Femur (tissue), 1 donor: ENCODE measurements at regions not wholly inside any gene's neighbourhood (a gene's known extent, or its start where the extent isn't known, plus 50 kb on each side); places are given as distances from the start of the nearest gene placed in this dataset.
"Not testable (repeated sequence)": the region's sequence is repeated elsewhere in the genome, so short reads cannot be mapped to it uniquely, and the experiment has no call there.

Experiments used
- DNase-seq: peaks from one replicate; pipeline ENCODE4 v3.0.0-alpha.2; 2017

DNA sequence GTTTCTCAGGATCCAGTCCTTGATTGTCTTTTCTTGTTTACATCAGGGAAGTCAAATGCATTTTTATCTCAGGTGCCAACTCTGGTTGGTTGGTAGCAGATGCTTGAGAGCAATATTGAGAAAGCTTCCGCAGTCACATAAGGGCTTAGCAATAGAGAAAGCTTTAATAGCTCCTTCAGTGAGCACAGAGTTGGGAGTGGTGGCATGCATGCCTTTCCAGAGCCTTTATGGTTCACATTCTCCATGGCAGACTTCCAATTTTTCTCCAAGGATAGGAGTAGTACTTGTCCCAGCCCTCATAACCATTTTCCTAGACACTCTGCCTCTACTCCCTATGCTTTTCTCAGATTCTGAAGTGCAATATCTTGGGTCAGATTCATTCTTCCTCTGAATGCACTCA, 280.4 kb downstream of the AEBP2 start:
- no peak for DNase-seq

DNA sequence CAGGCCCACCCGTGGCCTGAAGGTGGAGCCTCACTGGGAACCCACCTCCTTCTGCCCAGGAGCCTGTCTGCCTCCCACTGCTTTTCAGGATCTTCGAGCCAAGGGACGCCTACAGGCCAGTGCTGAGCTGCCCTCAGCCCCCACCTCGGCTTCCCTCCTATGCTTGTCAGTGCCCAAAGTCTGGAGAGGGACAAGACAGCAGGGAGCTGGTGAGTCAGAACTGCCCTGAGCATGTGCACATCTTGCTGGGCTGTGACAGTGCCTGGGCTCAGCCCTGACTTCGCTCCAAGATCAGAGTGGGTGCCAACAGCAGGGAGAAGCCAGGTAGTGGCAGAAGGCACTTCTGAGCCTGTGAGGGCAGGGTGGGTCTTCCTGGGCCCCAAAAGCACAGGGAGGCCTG, 286.8 kb downstream of the AEBP2 start:
- DNase-seq, result no peak

DNA sequence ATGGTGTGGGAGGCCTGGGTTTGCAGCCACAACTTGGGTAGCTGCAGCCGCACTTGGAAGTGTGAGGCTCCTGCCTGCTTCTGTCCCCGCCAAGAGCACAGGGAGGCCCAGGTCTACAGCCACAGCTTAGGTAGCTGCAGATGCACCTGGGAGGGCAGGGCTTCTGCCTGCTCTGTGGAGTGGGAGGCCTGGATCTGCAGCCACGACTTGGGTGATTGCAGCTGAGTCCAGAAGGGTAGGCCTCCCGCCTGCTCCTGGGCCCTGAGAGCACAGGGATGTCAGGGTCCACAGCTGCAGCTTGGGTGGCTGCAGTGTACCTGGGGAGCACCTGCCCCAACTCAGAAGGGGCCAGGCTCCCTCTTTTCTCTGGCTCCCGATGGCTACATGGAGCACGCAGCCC, 287.3 kb downstream of the AEBP2 start:
- DNase-seq, result no peak

DNA sequence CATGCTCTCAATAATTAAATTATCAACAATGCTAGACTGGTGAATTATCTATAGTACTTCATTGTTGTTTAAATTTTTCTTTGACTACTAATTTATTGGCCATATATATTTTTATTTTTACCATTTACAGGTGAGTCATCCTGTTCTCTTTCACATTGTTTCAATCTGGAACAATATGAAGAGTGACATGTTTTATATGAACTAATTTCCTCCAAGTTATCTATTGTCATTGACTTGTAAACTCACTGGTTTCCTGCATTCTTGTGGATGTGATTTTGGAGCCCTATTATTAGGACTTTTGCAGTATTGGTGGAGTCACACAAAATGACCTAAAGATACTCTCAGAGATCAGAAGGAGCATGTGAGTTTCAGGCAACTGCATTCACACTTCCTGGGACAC, 297.7 kb downstream of the AEBP2 start:
- no peak for DNase-seq

DNA sequence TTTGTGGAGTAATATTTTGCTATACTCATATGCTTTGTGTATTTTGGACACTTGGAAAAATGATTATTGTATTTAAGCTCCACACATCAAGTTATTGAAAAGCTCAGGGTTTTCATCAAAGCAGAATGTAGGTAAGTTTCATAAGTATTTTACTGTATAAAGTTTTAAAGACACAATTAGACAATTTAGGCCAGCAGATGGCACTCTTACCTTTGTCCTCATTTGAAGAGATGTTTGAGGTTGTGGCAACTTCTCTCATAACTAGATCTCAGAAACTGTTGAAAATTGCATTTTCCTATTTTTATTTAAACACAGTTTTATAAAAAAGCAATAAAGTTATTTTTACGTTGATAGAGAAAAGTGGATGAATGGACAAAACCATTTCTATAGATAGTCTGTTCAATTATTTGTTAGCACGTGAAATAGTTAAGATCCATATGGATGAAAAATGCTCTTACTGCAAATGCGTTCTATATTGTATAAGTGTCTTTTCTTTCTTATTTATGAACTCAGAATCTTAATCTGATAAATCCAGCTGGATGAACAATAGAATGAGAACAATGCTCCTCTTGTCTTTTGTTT, 300.0 kb downstream of the AEBP2 start:
- no peak for DNase-seq

DNA sequence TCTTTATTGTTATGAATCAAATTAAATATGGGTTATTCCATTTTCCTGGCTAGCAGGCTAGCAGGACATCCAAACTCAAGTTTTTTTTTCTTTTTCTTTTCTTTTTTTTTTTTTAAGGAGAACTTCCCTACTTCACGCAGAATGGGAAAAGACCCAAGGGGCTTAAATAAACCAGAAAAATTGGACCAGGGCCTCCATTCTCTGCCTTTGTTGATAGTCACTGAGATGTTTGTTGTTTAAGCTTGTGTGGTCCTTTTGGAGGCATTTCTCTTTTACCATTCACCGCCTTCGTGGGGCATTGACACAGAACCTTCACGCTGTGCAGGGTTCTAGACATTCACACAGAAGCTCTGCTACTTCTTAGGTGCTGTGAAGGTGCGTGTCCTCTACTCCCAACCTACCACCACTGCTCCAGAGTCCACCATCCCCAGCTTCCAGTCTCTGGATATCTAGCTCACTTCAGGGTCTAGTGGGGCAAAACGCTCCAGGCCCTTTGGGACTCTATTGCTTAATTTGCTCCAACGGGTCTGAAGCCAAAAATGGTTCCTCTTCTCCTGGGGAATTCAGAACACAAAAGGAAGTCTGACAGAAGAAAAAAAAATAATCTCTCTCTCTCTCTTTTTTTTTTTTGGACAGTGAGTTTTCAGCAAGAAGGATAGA, 301.3 kb downstream of the AEBP2 start:
- no peak for DNase-seq

DNA sequence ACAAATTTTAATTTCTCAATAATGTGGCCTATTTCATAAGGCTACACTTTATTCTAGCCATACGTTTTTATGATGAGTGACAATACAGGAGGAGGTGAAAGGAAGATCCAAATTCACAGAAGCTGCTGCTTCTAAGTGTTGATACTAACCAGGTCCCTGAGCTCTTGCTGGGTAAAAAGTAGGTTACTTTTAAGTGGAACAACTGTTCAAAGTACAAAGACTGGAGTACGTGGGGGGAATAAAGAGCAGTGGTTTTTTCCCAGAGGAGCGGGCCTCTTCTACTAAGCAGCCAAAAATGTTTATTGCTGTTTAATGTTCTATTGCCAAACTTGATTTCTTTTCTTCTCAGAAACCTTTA, 301.8 kb downstream of the AEBP2 start:
- DNase-seq, result no peak

DNA sequence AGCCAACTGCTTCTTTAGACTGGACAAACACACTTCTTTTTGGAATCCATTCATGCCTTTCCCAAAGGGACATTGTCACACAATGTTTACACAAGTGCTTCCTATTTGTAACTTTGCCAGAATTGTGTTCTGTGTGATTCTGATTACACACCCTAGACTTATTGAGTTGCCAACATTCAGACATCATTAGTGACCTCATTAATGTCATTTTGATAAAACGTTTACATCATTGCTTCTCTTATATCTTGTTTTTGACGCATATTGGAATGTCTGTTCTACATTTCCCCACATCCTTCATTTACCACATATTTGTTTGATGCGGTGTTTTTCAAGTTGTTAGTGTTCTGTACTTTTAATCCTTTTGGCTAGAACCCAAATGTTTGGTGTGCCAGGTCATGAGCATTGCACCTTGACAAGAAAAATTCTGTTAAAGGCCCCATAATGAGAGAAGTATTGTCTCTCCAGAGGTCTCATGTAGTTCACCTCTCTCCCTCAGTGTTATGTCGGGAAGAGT, 305.5 kb downstream of the AEBP2 start:
- no peak for DNase-seq

DNA sequence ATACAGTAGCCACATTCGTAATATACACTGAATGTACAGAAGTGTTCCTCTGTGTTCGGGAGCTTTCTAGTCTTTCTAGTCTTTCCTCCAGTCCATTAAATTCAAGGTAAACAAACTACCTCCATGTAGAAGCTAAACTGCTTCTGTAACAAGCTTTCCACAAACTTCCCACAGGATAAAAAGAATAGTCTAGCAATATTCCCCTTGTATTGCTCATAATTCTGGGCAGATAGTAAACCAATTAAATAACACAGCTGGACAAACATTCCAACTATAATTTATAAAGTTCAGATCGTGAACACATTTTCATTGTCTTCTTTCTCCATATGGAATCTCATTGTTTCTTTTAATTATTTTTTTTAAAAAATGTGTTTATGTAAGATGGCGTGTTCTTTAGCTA, 307.2 kb downstream of the AEBP2 start:
- no peak for DNase-seq

DNA sequence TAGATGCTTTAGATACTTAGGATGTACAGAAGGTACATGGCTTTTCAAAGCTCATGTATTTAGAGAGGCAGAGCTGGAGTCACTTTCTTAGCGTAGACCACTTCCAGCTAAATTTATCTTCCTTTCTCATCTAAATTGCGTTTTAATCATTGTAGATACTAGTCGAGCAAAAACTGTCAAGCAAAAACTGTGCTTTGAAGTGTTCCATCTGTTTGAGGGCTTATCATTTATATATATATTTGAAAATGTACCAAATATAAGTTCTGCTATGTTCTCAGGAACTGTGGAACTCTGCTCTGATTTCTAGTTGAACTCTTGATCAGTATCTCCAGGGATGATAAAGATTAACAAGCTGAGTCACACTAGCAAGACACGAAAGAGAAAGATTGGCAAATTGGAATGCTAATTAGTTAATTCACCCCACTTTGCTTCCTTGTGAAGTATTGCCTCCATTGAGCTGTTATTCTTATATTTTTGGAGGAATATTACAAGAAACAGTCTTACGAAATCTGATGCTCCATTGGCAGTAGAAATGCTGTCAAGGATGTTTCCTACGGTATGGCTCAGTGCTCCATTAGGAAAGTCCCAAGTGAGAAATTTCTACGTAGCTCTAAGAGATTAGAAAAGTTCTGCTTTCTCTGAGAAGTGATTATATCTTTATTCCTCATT, 310.7 kb downstream of the AEBP2 start:
- no peak for DNase-seq

DNA sequence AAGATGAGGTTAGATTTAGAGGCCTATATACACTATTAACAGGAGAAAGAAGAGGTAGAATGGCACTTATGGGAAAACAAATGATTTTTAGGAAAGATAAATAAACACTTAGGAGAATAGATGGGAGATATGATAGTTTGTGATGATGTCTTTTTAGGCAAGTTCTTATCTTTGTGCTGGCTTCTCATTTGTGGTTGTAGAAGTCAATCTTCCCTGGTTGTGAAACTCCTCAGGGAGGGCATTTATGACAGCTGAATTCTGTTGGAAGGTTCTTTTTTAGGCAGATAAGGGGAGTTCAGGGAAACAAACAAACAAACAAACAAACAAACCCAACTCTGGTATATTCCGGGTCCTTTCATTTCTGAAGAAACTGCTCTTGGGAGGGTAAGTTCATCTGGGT, 311.8 kb downstream of the AEBP2 start:
- DNase-seq, result no peak

DNA sequence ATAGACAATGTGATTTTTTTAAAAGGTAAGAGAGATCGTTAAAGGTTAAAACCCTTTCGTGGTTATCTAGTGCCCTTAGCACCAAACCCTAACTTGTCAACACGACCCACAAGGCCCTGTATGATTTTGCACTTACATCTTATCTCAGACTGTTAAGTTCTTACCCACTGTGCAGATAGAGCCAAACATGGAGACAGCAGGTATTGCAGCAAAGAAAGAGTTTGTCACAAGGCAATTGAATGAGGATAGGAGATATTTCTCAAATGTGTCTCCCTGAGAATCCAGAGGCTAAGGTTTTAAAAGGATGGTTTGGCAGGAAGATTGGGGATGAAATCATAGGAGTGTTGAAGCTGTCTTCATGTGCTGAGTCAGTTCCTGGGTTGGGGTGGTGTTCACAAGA, 313.4 kb downstream of the AEBP2 start:
- DNase-seq, result no peak

DNA sequence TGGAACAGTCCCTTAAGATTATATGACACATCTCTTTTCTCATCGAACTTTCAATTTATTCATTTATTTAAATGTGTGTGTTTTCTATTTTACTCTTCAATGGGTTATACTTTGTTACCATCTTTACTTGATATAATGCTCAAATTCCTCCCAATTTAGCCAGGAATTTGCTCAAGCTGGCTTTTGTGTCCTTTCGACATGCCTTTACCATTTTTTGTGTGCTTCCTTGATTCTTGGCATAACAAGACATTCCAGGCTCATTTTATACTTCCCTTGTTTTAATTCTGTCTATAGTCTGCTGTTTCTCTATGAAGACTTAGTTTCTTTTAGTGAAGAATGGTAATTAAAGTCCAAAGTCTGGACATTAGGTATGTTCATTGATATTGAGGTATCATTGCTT, 315.8 kb downstream of the AEBP2 start:
- no peak for DNase-seq

DNA sequence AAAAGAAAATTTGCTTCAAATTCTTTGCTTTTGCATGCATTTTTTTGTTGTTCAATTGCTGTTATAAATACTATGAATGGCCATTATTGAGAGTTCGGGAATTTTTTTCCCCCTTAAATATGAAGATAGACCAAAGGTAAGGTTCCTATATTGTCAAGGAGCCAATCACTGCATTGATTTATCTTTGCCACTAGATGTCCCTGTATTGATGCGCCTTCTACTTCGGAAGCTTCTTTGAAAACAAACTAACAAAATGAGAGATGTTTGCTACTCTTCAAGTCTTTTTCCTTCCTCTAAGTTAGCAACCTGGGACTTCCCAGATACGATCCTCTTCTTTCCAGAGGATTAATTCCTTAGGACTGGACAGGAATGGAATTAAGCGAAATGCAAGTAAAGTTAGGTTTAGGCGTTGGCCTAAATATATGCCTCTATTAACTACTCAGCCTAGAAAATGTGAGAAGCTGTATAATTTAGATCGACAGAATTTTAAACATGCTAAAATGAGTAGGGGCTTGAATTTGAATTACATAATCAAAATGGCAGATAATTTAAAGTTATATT, 318.1 kb downstream of the AEBP2 start:
- DNase-seq, result no peak

DNA sequence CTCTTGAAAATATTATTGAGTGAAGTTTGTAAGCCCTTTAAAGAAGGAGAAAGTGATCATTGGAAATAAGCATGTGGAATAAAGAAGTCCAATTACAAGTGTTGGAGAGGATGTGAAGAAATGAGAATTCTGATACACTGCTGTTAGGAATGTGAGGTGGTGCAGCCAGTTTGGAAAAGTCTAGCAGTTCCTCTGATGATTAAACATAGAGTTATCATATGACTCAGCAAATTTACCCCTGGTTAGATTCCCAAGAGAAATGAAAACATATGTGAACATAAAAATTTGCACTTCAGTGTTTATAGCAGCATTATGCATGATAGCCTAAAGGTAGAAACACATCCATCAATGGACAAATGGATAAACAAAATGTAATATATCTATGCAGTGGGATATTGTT, 319.9 kb downstream of the AEBP2 start:
- no peak for DNase-seq

DNA sequence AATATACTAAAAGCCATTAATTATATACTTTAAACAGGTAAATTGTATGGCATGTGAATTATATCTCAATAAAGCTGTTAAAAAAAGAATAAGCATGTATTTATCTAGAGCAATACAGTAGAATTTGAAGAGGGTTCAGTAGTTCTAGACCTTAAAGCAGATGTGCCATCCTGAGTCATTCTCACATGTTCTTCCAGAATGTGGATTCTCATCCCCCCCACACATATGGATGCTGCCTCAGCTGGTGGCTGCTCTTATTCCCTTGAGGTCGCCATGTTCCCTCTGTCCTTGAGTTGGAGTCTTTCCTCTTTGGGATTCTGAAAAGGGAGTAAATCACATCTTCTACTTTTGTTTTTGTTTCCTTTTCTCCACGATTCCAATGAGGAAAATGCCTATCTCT, 321.3 kb downstream of the AEBP2 start:
- no peak for DNase-seq

DNA sequence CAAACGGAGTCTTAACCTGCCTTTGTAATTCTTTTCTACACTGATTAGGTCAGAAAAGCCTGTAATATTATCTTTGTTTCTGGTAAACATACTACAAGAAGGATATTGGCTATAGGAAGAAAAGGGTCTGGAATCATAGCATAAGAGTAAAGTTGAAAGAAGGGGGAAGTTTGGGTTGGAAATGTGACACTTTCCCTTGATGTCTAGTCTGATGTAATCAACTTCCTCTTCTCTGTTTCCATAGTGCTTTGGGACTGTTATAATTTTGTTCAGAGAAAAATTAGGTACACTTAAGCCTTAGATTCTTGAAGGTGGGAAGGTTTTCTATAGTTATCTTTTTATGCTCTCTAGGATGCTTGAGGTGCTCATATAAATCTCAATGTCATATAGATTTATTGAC, 322.2 kb downstream of the AEBP2 start:
- DNase-seq, result no peak

DNA sequence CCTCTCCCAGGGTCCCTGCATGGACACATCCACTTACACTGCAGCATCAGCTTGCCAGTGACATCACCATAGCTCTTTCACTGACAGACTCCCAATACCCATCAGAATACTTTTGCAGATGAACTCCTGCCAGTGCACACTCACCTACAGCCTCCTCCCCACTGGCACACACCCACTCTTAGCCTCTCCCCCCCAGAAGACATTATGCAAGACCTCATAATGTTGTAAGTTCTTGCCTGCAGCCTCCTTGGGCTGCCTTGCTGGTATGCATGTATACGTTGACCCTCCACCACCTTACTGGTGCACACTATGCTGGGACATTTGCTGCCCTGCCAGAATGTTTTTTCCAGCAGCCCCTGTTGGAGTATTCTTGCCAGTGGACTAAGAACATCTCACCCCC, 324.2 kb downstream of the AEBP2 start:
- DNase-seq, result no peak

DNA sequence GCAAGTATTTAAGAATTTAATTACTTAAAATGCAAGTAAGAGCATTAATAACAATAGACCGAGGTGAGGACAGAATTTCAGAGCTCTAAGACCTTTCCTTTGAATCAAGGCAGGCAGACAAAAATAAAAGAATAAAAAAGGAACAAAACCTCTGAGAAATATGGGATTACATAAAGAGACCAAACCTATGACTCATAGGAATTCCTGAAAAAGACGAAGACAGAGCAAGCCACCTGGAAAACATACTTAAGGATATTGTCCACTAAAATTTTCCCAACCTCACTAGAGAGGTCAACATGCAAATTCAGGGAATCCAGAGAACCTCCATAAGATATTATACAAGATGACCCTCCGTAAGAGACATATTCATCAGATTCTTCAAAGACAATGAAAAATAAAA, 325.1 kb downstream of the AEBP2 start:
- DNase-seq, result no peak

DNA sequence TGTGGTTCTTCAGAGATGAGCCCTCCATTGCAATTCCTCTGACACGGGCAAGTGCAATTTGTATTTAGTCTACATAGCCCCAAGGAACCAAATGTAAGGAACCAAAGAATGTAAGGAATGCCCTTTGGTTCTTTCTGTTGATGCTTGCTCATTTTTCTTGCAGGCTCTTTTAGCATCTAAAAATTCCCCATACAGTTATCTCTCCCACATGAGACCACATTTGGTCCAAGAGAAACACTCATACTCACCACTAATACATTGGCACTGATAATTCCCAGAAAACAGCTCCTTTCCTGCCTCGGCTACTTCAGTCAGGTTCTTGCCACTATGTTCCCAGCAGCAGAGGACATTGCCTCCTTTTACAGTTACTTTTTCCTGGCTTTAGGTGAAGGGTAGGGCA, 332.6 kb downstream of the AEBP2 start:
- DNase-seq, result no peak

DNA sequence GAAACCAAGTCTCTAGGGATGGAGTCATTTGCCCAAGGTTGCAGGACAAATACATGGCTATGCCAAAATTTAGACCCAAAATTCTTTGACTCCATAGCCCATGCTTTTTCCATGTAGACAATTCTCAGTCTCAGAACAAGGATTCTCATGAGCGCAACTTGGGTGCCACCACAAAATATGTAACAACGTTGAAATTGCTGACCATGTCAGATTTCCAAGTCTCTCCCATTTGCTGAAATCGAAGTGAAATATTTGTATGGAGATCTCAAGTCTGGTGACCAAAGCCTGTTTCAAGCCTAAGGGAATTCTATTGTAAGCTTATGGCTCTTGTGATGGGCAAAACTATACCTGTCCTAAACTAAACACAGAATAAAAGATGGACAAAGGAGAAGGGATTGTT, 333.5 kb downstream of the AEBP2 start:
- DNase-seq, result no peak

DNA sequence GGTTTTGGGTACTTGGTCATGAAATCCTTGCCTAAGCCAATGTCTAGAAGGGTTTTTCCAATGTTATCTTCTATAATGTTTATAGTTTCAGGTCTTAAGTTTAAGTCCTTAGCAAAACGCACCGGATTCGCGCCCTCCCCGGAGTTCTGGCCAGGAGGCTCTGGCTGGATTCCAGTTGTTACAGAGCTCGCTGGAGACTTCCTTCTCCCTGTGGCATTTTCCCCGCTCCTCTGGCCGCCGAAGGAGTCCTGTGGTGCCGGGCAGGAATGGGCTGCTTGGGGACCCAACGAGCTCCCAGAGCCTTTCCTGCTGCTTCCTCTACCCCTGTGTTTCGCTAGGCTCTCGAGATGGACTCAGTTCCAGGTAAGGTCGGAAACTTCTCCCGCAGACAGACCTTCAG, 335.9 kb downstream of the AEBP2 start:
- no peak for DNase-seq

DNA sequence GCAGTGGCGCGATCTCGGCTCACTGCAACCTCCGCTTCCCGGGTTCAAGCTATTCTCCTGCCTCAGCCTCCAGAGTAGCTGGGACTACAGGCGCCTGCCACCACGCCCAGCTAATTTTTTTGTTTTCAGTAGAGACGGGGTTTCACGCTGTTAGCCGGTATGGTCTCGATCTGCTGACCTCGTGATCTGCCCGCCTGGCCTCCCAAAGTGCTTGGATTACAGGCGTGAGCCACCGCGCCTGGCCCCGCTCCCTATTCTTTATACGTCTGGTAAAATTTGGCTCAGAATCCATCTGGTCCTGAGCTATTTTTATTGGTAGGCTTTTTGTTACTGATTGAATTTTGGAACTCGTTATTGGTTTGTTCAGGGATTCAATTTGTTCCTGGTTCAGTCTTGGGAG, 336.7 kb downstream of the AEBP2 start:
- DNase-seq, result not testable (repeated sequence)

DNA sequence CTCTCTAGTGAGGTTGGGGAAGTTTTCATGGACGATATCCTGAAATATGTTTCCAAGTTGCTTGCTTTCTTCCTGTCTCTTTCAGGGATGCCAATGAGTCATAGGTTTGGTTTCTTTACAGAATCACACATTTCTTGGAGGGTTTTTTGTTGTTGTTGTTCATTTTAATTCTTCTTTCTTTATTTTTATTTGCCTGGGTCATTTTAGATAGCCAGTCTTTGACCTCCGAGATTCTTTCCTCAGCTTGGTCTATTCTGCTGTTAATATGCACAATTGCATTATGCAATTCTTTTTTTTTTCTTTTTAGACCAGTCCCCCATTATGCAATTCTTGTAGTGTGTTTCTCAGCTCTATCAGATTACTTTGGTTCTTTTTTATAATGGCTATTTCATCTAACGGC, 338.9 kb downstream of the AEBP2 start:
- no peak for DNase-seq
